ENCODE measurements at regions not wholly inside any gene's neighbourhood (a gene's known extent, or its start where the extent isn't known, plus 50 kb on each side); places are given as distances from the start of the nearest gene placed in this dataset.

DNA sequence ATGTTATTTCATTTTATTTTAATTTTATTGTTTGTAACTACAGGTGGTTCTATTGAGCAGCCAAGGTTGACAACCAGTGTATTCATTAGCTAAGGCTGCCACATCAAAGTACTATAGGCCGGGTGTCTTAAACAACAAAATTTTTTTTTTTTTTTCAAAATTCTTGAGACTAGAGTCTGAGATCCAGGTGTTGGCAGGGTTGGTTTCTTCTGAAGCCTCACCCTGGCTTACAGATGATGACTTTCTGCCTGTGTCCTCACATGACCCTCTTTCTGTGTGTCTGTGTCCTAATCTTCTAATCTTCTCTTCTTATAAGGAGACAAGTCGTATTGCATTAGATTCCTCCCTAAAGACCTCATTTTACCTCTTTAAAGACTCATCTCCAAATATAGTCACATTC, 208.4 kb downstream of the MANEA start:
- H3K4me1 ChIP-seq, result no peaks in the 10 kb centered on the region

DNA sequence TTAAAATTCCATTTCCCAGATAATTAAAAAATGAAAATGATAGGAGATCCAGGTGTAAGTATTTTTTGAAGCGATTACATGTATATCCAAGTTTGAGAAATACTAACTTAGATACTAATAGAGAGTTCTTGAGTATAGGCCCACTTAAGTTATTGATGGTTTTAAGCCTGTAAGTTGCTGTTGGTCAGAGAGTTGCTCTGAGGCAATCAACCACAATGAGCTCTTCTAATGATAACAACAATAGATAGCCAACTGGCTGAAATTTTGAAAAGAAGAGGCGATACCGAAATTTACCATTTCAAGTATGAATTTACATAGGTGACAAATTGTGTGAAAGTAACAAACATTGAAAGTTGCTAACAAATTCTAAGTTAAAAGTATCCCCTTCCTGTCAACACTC, 209.5 kb downstream of the MANEA start:
- no peaks in the 10 kb centered on the region for H3K27me3 ChIP-seq (replicated peaks in 1 of 7)
- H3K9me3 ChIP-seq, result no peaks in the 10 kb centered on the region
- no peak for DNase-seq
- no peak overlapping the region for H3K27ac ChIP-seq
- no peaks in the 10 kb centered on the region for H3K36me3 ChIP-seq
- intact Hi-C loops (cut with DNase I; ENCODE audit: low total_unique reads), result no loop called here
- 85 to 91% (median 90%) methylated on average over 3 of the region's 3 CpGs for WGBS, 5 donors
- H3K4me1 ChIP-seq, result no peaks in the 10 kb centered on the region
- TF ChIP-seq POLR2AphosphoS5 (IDR thresholded peaks at IDR 0.05), result no peak
- TF ChIP-seq CTCF (IDR thresholded peaks at IDR 0.05 in 8 of 11, conservative IDR thresholded peaks at IDR 0.05 in 3 of 11), result no peak
- no peak overlapping the region for H3K4me3 ChIP-seq

More for the DNA sequence above, 208.4 kb downstream of the MANEA start:
- DNase-seq, result no peak
- no peak overlapping the region for H3K4me3 ChIP-seq
- TF ChIP-seq POLR2A (IDR thresholded peaks at IDR 0.05), result no peak
- TF ChIP-seq CTCF (IDR thresholded peaks at IDR 0.05 in 8 of 11, conservative IDR thresholded peaks at IDR 0.05 in 3 of 11), result no peak
- TF ChIP-seq POLR2AphosphoS5 (IDR thresholded peaks at IDR 0.05), result no peak
- no peaks in the 10 kb centered on the region for H3K9me3 ChIP-seq
- intact Hi-C loops (cut with DNase I; ENCODE audit: low total_unique reads), result no loop called here
- H3K27me3 ChIP-seq (replicated peaks in 1 of 7), result no peaks in the 10 kb centered on the region
- H3K36me3 ChIP-seq, result no peaks in the 10 kb centered on the region
- WGBS, 5 donors, result 75 to 83% (median 76%) methylated on average over 2 of the region's 2 CpGs
- no peak overlapping the region for H3K27ac ChIP-seq

DNA sequence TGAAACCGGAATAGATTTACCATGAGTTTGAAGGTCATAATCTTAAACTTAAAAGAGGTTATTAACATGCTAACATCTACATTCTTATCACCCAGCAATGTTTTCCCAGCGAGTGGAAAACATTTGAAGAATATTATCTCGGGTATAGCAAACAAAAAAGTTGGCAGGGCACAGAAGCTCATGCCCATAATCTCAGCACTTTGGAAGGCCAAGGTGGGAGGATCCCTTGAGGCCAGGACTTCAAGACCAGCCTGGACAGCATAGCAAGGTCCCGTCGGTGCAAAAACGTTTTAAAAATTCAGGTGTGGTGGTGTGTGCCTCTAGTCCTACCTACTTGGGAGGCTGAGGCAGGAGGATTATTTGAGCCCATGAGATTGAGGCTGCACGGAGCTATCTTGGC, 213.5 kb downstream of the MANEA start:
- no peaks in the 10 kb centered on the region for H3K36me3 ChIP-seq
- 73 to 81% (median 77%) methylated on average over 7 of the region's 7 CpGs for whole genome bisulfite sequencing, 5 donors
- intact Hi-C loops (cut with DNase I; ENCODE audit: low total_unique reads), result no loop called here

GRCh38 chr6:95794749-95795148, 217.4 kb downstream of the MANEA start:
- DNase-seq, result no peak
- intact Hi-C loops (cut with DNase I; ENCODE audit: low total_unique reads), result no loop called here
- H3K4me3 ChIP-seq, result no peak overlapping the region
- no peak overlapping the region for H3K27ac ChIP-seq
- no peaks in the 10 kb centered on the region for H3K27me3 ChIP-seq (replicated peaks in 1 of 7)
- TF ChIP-seq POLR2AphosphoS5 (IDR thresholded peaks at IDR 0.05) (no peak), POLR2A (IDR thresholded peaks at IDR 0.05) (no peak), CTCF (IDR thresholded peaks at IDR 0.05 in 8 of 11, conservative IDR thresholded peaks at IDR 0.05 in 3 of 11) (no peak)
- no peaks in the 10 kb centered on the region for H3K36me3 ChIP-seq
- H3K9me3 ChIP-seq, result peaks cover 0 to 10% (median 0%) of the 10 kb centered on the region in 8 donors
- no peaks in the 10 kb centered on the region for H3K4me1 ChIP-seq

More for the DNA sequence above, 213.5 kb downstream of the MANEA start:
- no peaks in the 10 kb centered on the region for H3K27me3 ChIP-seq (replicated peaks in 1 of 7)
- TF ChIP-seq POLR2A (IDR thresholded peaks at IDR 0.05) (no peak), CTCF (IDR thresholded peaks at IDR 0.05 in 8 of 11, conservative IDR thresholded peaks at IDR 0.05 in 3 of 11) (no peak), POLR2AphosphoS5 (IDR thresholded peaks at IDR 0.05) (no peak)
- no peak overlapping the region for H3K27ac ChIP-seq
- H3K4me3 ChIP-seq, result no peak overlapping the region
- no peaks in the 10 kb centered on the region for H3K4me1 ChIP-seq
- no peak for DNase-seq
- peaks cover 0 to 10% (median 0%) of the 10 kb centered on the region in 8 donors for H3K9me3 ChIP-seq

All from spleen (tissue), 11 donors.